Uterus (tissue), 2 donors: ENCODE measurements at regions not wholly inside any gene's neighbourhood (a gene's known extent, or its start where the extent isn't known, plus 50 kb on each side); places are given as distances from the start of the nearest gene placed in this dataset.

Experiments
- POLR2A ChIP-seq, 2 donors: fragments of 450-650 bp; IDR thresholded peaks; one replicate each; pipeline ENCODE4 v1.6.1; 2016; ENCODE audit warnings: antibody characterized with exemption in 2 of 2, mild to moderate bottlenecking in 1 of 2, moderate library complexity in 1 of 2
- TF ChIP-seq, protein P1 (sequence below), 4 experiments: fragments of 200-600 bp in 2 of 4; fragments of 450-650 bp in 2 of 4; sonication (generic) in 2 of 4; IDR thresholded peaks; one replicate each; pipeline ENCODE4 v1.5.1; 2016 to 2019; ENCODE audit warnings: antibody characterized with exemption in 4 of 4, mild to moderate bottlenecking in 2 of 4, moderate library complexity in 1 of 4

GRCh38 chr1:157364612-157365011, 187.7 kb downstream of the FCRL5 start:
- TF ChIP-seq, protein P1, sequence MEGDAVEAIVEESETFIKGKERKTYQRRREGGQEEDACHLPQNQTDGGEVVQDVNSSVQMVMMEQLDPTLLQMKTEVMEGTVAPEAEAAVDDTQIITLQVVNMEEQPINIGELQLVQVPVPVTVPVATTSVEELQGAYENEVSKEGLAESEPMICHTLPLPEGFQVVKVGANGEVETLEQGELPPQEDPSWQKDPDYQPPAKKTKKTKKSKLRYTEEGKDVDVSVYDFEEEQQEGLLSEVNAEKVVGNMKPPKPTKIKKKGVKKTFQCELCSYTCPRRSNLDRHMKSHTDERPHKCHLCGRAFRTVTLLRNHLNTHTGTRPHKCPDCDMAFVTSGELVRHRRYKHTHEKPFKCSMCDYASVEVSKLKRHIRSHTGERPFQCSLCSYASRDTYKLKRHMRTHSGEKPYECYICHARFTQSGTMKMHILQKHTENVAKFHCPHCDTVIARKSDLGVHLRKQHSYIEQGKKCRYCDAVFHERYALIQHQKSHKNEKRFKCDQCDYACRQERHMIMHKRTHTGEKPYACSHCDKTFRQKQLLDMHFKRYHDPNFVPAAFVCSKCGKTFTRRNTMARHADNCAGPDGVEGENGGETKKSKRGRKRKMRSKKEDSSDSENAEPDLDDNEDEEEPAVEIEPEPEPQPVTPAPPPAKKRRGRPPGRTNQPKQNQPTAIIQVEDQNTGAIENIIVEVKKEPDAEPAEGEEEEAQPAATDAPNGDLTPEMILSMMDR (IDR thresholded peaks at IDR 0.05) = no peak
- TF ChIP-seq POLR2A (IDR thresholded peaks at IDR 0.05) = no peak
